HL-60/S4 (cell line): ENCODE measurements at regions not wholly inside any gene's neighbourhood (a gene's known extent, or its start where the extent isn't known, plus 50 kb on each side); places are given as distances from the start of the nearest gene placed in this dataset.

Experiments
- in situ Hi-C: fragments of 300-500 bp; cut with MboI; formaldehyde crosslinking; loops from 2 replicates; pipeline ENCODE4 v1.14.3; 2022; ENCODE audit warnings: low sequenced_read_pairs

DNA sequence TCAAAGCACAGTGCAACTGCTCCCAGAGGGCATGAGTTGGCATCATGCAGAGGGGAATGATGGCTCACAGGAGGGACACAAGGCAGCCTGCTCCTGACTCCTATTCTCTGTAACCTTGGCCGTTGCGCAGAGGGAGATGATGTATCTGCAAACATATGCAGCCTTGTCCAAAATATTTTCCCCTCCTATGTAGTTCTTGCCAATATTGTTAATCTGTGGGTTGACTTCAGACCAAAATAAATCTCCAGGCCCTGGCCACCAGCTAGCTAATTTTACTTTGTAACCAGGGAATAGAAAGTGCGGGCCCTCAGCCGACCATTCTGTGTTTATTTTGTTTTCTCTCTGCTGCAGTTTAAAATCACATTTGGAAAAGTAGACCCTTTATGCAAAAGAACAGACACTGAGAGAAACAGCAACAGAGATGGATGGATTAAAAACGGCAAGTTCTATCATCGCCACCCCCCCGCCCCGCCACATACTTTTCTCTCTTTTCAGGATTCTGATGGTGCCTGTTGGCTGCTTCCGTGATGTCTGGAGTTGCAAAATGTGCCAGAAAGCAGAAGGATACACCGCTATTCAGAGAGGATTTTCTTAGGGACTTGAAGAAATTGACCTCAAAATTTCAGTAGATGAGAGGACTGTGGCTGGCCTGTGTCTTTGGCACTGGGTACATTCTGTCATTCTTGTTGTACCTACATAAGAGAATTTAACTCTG is 185.3 kb upstream of the BCOR start:
- in situ Hi-C loops: no loop called here

DNA sequence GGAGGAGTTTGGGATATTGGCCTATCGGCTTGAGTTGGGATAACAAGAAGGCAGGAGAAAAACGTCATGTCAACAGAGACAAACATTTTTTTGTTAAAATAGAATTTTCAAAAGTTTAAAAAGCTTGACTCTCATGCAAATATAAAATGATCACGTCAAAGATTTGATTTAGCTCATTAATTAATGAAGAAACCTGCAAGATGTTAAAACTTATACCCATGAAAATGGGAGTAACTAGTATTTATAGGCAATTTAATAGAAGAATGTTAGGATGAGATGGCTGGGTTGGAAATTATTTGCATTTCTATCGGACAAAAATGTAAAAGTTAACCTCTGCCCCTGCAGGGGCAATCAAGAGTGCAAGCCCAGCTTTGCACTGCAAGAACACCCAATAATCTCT is 184.6 kb upstream of the BCOR start:
- in situ Hi-C loops: no loop called here

DNA sequence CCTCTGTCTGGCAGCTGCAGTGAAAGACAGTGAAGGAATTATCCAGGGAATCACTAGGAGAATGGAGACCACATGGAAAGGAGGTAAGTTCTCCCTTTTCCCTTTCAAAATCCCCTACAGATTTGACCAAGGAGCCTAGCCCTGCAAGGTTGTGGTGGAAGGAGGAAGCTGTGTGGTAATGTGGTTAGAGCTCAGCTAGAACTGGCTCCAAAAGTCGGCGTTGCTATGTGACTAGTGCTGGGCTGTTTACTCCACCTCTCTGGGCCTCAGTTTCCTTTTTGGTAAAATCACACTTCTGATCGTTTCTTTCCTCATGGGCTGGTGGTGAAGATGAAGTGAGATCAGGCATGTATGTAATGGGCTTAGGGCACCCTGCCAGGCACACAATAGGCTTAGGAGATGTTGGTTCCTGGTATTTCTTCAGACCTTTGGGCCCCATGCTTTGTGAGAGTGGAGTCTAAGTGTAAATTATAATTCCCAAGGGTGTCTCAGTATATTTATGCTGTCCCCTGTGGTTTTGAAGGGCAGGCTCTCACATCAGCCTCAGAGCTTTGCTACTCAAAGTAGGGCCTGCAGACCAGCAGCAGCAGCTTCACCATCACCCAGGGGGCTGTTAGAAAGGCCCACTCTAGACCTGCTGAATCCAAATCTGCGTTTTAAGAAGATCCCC is 183.7 kb upstream of the BCOR start:
- in situ Hi-C loops: no loop called here

DNA sequence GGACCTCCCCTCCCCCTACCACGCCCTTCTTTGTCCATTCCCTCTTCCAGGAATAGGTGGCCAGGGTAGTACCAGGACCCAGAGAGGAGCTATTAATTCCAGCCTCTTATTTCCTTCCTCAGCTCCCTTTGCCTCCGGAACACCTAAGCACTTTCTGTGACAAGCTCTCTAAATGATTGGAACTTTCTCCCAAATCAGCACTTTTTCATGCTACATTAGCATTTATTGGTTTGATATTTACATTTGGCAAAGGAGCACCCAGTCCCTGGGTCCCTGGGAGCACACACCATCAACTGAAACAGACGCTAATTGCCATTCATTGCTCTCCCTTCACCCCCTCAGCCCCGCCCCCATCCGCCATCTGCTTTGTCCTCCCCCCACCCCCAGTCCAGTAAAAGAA is 182.0 kb upstream of the BCOR start:
- in situ Hi-C loops: no loop called here

DNA sequence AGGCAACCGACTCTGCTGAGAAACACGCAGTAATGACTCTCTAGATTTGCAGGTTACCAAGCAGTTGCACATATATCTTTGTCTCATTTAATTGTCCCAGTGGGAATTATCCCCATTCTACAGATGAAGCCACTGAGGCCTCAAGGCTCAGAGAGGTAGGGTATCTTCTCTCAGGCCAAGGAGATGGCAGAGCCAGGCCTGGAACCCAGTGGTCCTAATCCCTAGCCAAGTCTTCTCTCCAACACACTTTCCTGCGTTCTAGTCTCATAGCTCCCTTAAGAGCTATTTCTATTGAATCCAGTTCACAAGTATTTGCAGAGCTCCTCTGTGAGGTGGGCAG is 181.3 kb upstream of the BCOR start:
- in situ Hi-C loops: no loop called here

DNA sequence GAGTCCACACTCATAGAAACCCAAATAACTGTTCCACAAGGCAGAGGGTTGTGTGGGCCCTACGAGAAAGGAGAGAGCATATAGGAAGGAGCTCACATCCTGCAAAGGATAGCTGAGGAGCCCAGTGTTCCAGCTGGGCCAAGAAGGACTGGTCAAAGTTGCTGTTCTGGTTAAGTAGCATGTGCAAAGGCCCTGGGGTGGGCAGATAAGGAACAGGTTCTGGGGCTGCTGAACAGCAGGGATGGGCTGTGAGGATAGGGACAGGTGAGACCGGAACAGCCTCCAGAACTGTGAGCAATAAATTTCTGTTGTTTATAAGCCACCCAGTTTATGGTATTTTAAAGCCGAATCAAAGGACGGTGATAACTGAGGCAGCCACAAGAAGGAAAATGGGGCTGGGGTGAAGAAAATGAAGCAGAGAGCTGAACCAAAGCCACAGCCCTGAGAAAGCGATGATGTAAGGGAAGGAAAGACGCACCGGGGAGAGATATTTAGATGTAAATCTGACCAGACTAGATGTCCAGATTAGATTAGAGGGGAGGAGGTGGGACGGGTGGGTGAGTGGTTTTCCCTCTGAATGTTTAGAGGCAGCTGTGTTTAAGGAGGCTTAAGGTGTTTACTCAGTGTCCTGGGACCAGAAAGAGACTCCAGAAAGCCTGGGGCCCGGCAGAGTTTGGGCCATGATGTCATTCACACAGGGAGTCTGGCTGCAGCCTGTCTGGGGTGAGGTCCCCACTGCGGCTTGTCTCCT is 180.8 kb upstream of the BCOR start:
- in situ Hi-C loops: no loop called here

DNA sequence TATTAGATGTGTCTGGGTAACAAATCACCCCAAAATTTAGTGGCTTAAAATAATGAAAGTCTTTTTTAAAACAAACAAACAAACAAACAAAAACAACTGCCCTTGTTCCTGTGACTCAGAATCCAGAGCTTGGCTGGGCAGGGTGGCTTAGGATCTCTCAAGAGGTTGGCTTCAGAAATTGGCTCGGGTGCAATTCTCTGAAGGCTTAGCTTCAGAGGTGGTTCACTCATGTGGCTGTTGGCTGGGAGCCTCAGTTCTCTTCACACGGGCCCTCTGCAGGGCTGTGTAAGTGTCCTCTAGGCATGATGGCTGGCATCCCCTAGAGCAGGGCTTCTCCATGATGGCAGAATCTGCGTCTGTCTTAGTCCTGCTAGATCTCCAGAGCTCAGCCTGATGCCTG is 179.9 kb upstream of the BCOR start:
- in situ Hi-C loops: no loop called here

DNA sequence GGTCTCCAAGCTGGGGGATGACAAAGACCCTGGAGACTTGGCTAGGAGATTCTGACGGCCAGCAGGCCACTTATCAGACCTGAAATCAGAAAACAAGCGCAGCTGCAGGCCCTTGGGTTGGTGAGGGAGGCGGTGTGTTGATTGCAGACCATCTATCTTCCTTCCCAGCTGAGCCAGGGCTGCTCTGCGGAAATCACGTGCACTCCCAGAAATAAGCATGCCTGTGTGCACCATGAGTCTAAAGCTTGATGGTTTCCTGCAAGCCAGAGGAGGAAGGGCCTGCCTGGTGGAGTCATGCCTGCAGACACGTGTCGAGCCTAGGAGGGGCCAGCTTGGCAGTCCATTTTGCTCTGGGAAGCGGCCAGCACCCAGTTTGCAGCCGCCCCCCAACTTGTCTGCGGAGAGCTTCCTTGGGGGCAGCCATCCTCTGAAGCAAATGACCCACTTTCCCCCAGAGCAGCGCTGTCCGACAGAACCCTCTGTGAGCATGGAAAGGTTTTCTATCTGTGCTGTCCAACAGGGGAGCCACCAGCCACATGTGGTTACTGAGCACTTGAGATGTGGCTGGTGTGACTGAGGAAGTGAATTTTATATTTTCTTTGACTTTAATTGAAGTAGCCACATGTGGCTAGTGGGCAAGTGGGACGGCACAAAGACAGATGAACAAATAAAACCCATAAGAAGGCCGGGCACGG is 175.7 kb upstream of the BCOR start:
- in situ Hi-C loops: no loop called here

DNA sequence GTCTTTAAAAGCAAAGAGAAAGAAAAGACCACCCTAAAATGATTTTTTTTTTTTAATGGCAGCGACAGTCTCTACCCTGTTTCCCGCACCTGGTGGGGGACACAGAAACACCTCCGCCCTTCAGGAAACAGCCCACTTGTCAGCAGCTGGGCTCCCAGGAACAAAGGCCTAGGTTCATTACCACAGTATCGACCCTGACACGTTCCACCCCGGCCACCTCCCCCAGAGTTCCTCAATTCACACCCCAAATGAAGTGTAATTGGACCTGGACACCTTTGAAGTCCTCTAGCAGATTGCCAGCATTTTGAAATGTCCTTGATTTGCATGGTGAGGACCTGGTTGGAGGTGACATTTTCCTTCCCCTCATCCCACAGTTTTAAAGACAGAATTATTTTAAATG is 175.0 kb upstream of the BCOR start:
- in situ Hi-C loops: no loop called here

DNA sequence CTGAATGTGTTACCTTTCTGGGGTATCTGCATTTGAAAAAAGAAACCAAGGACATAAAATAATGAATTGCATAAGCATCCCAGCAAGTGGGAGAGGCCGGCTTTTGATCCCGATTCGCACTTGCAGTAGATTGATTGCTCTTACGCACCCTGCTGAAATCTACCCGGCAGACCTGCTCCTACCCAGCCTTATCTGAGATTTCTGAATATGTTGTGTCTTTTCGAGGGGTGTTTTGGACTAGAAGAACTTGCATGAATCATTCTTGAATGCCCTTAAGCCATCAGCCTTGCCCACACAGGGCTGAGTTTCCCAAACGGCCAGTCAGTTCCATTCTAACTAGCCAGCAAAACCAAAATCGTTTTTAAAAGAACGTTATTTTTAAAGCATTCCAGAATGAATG is 174.4 kb upstream of the BCOR start:
- in situ Hi-C loops: no loop called here

DNA sequence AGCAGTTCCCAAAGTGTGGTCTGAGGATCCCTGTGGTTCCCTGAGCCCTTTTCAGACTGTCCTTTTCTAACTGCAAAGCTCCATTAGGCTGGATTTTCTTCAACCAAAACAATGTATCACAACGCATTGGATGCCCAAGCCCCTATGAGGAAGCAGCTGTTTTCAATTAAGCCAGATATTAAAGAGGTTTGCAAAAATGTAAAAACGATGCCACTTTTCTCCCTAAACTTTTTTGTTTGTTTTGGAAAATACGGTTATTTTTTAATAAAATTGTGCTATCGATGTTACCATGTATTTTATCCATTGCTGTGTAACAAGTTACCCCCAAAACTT is 170.4 kb upstream of the BCOR start:
- in situ Hi-C loops: no loop called here

DNA sequence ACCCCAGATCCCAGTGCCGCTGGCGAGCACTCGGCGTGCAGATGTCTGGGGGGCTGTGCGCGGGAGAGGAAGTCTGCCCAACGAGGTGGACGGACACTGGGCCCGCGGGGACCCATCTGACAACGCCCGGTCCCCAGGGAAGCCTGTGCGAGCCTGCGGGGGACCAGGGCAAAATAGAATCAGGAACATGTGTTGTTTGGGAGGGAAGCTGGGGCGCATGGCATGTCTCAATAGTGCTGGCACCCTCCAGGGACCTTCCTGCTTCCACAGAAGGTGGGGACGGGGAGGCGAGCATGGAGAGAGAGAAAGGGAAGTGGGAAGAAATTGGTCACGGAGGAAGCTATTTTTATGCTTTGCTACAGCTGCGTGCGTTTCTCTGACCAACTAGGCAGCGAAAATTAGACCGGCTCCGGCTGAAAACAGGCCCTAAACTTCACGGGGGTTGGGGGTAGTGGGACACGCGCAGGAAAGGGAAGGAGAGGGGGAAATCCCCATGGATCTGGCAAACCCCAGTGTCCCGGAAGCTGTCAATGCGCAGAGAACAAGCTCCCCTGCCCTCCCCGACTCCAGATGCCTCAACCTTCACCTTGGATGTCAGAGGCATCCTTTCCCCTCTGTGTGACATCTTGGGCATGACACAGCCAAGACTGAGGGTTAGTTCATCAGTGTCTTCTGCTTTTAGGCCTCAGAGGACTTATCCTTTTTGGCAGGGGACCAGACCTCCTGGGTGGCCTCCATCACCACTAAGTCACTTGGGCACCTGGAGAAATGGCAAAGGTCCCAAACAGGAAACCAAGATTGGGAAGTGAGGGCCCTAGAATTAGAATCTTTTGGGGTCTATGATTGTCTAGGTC is 169.8 kb upstream of the BCOR start:
- in situ Hi-C loops: no loop called here

DNA sequence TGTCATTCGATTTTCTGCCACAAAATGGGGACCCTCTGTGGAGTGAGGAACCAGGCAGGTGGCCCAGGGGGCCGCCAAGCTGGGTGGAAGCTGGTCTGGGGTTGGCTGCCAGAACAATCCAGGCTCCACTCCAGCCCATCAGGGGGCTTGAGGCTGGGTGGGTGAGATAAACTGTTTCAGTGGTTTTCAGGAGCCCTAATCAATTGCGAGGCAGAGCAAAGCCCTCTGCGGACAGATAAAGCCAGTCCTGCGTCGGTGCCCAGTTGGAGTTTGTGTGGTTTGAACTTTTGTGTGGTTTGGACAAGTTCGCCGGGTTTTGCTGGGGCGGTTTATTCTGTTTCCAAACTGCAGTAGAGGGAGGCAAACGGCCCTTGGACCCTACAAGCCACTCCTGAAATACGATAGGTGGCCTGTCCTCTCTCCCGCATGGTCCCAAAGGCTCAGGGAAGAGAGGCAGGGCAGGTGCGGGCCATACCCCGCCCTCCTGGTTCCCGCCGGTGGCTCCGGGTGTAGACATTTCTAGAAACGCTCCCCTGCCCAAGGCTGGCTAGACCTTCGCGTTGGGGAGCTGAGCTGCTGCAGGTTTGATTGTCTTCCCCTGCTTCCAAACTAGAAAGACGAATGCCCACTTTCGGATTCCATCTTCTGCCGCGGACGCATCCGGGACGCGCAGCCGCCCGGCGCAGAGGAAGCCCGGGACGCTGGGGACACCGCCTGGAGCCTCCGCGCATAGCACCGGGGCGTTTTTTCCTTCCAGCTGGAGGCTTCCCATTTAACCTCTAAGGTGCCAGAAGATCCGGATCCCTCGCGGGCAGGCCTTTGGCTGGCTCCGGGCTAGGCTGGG is 169.0 kb upstream of the BCOR start:
- in situ Hi-C loops: no loop called here

DNA sequence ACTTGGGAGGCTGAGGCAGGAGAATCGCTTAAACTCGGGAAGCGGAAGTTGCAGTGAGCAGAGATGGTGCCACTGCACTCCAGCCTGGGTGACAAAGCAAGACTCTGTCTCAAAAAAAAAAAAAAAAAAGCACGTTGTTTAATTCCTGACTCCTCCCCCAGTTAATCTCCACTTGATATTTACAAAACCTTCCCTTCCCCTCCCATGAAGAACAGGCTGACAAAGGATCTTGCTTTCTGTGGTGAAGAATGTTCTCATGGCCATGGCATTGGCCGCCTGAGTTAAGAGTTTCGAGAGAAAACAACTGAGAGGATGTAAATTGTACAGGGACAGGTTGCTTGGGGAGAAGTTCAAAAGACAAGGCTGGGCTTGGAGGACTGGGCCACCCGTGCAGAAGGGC is 168.2 kb upstream of the BCOR start:
- in situ Hi-C loops: no loop called here

DNA sequence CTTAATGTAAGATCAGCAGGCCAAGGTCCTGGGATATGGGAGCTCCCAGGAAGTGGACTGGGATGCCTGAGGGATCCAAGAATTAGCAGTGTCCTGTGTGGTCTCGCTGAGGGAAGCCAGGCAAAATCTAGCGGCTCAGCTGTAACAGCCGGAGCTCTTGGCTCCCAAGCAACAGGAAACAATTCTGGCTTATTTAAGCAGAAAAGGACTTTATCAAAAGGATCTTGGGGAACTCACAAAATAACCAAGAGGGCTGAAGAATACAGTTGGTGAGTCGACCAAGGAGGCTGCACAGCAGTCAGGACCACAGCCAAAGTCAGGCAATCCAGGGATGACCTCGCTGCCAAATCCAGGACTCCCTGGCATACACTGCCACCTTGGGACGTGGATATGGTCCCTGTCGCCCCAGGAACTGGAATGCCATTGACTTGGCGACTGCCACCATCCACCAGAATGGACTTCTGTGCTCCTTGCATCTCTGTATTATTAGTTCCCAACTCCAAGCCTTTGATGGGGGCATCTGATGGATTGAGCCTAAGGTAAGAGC is 165.3 kb upstream of the BCOR start:
- in situ Hi-C loops: no loop called here

DNA sequence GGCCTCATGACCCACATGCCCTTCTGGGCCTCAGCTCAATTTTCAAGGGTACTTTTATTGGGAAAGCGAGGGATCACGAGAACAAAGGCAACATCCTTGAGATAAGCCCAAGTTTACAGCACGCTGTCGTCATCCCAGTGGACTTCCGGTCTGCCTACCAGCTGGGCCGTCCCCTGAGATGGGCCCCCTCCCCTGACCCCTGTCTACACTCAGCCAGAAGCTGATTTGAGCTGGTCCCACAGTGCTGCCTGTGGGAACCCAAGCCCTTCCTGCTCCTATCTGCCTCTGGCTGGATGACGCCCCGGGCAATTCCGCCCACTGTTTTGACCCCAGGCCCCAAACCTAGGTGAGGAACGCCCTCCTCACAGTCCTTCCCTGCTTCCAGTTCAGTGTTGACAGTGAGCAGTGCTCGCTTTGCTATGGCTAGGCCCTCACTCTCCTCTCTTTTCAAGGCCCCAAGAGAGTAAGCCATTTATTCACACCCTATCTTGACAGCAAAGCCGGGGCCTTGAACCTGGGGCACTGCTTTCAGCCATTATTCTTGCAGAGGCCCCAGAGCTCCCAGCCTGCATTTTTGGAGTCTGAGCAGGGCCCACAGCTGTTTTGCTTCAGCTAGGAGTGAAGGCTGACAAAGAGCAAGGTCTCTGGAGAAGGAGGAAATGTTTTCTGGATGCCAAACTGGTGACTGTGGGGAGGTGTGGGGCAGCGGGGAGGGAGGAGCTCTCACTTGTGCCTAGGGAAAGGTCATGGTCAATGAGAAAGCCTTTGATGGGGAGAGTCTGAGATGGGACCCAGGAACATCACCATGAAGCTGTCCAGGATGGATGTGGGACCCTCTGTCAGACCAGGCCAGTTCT is 164.6 kb upstream of the BCOR start:
- in situ Hi-C loops: no loop called here

DNA sequence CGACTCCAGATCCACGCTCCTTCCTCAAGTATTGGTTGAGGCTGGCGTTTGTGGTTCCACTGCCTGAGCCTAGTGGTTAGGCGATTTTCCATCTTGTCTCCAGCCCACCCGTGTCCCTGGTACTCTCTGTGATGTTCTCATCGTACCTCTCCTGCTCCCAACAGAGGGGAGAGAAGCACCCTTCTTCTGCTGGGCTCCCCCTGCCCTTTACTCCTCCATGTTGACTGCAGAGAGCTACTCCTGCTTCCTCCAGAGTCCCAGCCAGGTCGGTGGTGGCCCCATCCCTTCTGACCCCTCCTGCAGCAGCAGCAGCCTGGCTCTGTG is 164.0 kb upstream of the BCOR start:
- in situ Hi-C loops: no loop called here

DNA sequence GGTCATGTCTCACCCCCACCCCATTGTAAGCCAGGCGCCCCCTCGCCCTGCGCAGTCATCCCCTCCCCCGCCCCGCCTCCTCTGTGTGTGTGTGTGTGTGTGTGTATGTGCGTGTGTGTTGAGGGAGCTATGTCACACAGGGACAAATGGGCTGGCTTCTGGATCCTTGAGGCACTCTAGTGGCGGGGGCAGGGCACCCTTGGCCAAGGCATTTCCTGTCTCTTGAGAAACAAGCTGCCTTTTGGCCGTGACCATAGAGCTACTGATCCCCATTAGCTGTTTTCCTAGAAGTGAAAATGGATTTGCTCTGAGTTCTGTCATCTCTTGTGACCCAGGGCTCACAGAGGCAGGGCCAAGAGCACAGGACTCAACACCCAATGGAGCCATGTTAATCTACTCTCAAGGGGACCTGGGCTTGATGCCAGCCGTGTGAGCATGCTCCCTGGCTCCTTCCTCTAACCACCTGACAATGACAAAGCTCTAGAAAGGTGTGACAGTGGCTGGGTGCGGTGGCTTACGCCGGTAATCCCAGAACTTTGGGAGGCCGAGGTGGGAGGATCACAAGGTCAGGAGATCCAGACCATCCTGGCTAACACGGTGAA is 162.5 kb upstream of the BCOR start:
- in situ Hi-C loops: no loop called here

DNA sequence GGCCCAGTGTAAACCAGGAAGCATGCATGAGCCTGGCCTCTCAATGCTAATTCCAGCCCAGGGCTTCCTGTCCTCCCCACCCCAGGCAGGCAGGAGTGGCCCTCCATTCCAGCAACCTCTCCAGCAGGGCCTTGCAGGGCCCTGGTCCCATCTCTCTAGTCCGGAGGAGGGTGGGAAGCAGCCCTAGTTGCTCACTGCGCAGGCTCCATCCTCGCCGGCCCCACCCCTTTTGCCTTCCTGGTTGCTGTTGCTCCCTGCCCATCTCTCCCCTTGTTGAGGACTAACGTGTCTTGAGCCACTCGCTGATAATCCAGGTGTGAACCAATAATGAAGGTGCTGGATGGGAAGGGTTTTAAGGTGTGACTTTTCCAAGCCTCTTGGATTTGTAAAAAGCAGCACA is 161.2 kb upstream of the BCOR start:
- in situ Hi-C loops: no loop called here
